ENCODE measurements at regions not wholly inside any gene's neighbourhood (a gene's known extent, or its start where the extent isn't known, plus 50 kb on each side); places are given as distances from the start of the nearest gene placed in this dataset.
A peak's percentile ranks its signal among the peaks of the same experiment; 100 is the strongest.

- Histone ChIP-seq H3K9ac (ENCODE audit: low read depth, low read length, poor library complexity) (no peak overlapping the region), H3K23ac (ENCODE audit: low read depth, low read length, poor library complexity) (no peak overlapping the region), H3K14ac (ENCODE audit: low read length) (no peak overlapping the region), H4K91ac (ENCODE audit: low read depth, low read length, poor library complexity) (no peak overlapping the region), H3K79me1 (ENCODE audit: low read depth, low read length) (no peaks in the 10 kb centered on the region), H4K8ac (ENCODE audit: low read depth, low read length) (no peak overlapping the region), H3K36me3 (replicated peaks in 1 of 2; ENCODE audit: control insufficient read depth in 2 of 2, insufficient read depth in 2 of 2, low read length in 2 of 2) (no peaks in the 10 kb centered on the region), H2BK12ac (ENCODE audit: low read length) (no peak overlapping the region), H3K27me3 (ENCODE audit: control insufficient read depth in 3 of 3, insufficient read depth in 3 of 3, low read depth in 1 of 3, low read length in 3 of 3) (no peaks in the 10 kb centered on the region), H3K4me3 (ENCODE audit: low read length in 2 of 2) (no peak overlapping the region), H3K18ac (ENCODE audit: low read length) (no peak overlapping the region), H3K4ac (ENCODE audit: low read length) (no peak overlapping the region), H3K4me2 (ENCODE audit: insufficient read depth, low read length, poor library complexity, severe bottlenecking) (no peak overlapping the region), H2BK5ac (ENCODE audit: low read length) (no peak overlapping the region), H2BK15ac (ENCODE audit: low read length) (no peak overlapping the region), H2BK120ac (ENCODE audit: low read depth, low read length) (no peak overlapping the region), H2AFZ (ENCODE audit: low read length) (peak overlapping the region; percentile 50), H3K9me3 (replicated peaks in 1 of 2; ENCODE audit: control insufficient read depth in 2 of 2, insufficient read depth in 1 of 2, low read depth in 1 of 2, low read length in 2 of 2) (no peaks in the 10 kb centered on the region), H2AK5ac (ENCODE audit: low read depth, low read length) (no peak overlapping the region), H3K4me1 (ENCODE audit: control insufficient read depth in 2 of 2, insufficient read depth in 1 of 2, low read depth in 1 of 2, low read length in 2 of 2) (no peaks in the 10 kb centered on the region), H3K27ac (replicated peaks; ENCODE audit: low read length) (no peak overlapping the region)
- no CpG with 5 or more reads among the region's 1 CpG for WGBS, 2 donors (ENCODE audit: extremely low coverage in 2 of 2, insufficient read length in 2 of 2, insufficient replicate concordance in 1 of 2)
- DNase-seq (ENCODE audit: low spot score): no peak
Measured at GRCh38 chr4:120348948-120349347, 282.3 kb upstream of the MAD2L1 start.

GRCh38 chr4:120348521-120348920 lies 281.9 kb upstream of the MAD2L1 start:
- no peak overlapping the region for H3K14ac ChIP-seq (ENCODE audit: low read length)
- H3K9ac ChIP-seq (ENCODE audit: low read depth, low read length, poor library complexity): no peak overlapping the region
- H3K4me1 ChIP-seq (ENCODE audit: control insufficient read depth in 2 of 2, insufficient read depth in 1 of 2, low read depth in 1 of 2, low read length in 2 of 2): no peaks in the 10 kb centered on the region
- H3K23ac ChIP-seq (ENCODE audit: low read depth, low read length, poor library complexity): no peak overlapping the region
- H3K4me3 ChIP-seq (ENCODE audit: low read length in 2 of 2): no peak overlapping the region
- no peak overlapping the region for H3K27ac ChIP-seq (replicated peaks; ENCODE audit: low read length)
- no peaks in the 10 kb centered on the region for H3K36me3 ChIP-seq (replicated peaks in 1 of 2; ENCODE audit: control insufficient read depth in 2 of 2, insufficient read depth in 2 of 2, low read length in 2 of 2)
- WGBS, 2 donors (ENCODE audit: extremely low coverage in 2 of 2, insufficient read length in 2 of 2, insufficient replicate concordance in 1 of 2): no CpG with 5 or more reads among the region's 2 CpGs
- no peak overlapping the region for H2BK15ac ChIP-seq (ENCODE audit: low read length)
- H2BK5ac ChIP-seq (ENCODE audit: low read length): no peak overlapping the region
- H3K18ac ChIP-seq (ENCODE audit: low read length): no peak overlapping the region
- no peak overlapping the region for H2AK5ac ChIP-seq (ENCODE audit: low read depth, low read length)
- H4K8ac ChIP-seq (ENCODE audit: low read depth, low read length): no peak overlapping the region
- H3K27me3 ChIP-seq (ENCODE audit: control insufficient read depth in 3 of 3, insufficient read depth in 3 of 3, low read depth in 1 of 3, low read length in 3 of 3): no peaks in the 10 kb centered on the region
- no peaks in the 10 kb centered on the region for H3K79me1 ChIP-seq (ENCODE audit: low read depth, low read length)
- no peaks in the 10 kb centered on the region for H3K9me3 ChIP-seq (replicated peaks in 1 of 2; ENCODE audit: control insufficient read depth in 2 of 2, insufficient read depth in 1 of 2, low read depth in 1 of 2, low read length in 2 of 2)
- no peak overlapping the region for H3K4ac ChIP-seq (ENCODE audit: low read length)
- DNase-seq (ENCODE audit: low spot score): no peak
- H2AFZ ChIP-seq (ENCODE audit: low read length): peak overlapping the region; percentile 50
- H3K4me2 ChIP-seq (ENCODE audit: insufficient read depth, low read length, poor library complexity, severe bottlenecking): no peak overlapping the region
- no peak overlapping the region for H2BK12ac ChIP-seq (ENCODE audit: low read length)
- H2BK120ac ChIP-seq (ENCODE audit: low read depth, low read length): no peak overlapping the region
- H4K91ac ChIP-seq (ENCODE audit: low read depth, low read length, poor library complexity): no peak overlapping the region

DNA sequence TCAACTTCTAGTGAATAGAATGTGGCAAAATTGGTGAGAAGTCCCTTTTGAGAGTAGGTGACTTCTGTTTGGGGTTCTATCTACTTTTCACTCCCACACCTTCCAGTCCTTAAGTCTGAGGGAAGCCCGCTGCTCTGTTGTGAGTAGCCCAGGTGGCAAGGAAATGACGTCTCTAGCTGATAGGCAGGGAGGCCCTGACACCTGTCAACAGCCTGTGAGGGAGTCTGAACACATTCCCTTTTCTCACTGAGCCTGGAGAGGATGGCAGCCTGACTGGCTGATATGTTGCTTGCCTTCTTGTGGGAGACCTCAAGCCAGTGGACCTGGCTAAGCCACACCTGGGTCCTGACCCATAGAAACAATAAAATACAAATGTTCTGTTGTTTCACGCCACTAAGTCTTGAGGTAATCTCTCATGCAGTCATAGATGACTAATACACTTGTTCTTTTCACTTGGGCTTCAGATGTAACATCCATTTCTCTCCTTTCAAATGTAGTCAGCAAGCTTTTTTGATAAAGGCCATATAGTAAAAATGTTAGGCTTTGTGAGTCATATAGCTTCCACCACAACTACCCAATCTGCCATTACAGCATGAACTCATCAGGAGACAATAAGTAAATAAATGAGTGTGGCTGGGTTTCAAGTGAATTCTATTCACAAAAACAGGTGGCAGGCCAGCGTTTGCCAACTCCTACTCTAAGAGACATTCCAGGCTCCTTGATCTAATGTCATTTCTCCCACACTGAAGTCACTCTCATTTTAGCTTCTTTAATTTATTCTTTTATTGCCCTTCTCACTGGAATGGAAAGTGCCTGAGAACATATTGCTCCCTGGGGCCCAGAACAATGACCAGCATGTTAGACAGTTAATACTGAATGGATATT lies 265.1 kb upstream of the MAD2L1 start:
- Histone ChIP-seq H3K27me3 (ENCODE audit: control insufficient read depth in 3 of 3, insufficient read depth in 3 of 3, low read depth in 1 of 3, low read length in 3 of 3) (no peaks in the 10 kb centered on the region), H3K27ac (replicated peaks; ENCODE audit: low read length) (no peak overlapping the region), H2AK5ac (ENCODE audit: low read depth, low read length) (no peak overlapping the region), H2BK12ac (ENCODE audit: low read length) (no peak overlapping the region), H3K9me3 (replicated peaks in 1 of 2; ENCODE audit: control insufficient read depth in 2 of 2, insufficient read depth in 1 of 2, low read depth in 1 of 2, low read length in 2 of 2) (no peaks in the 10 kb centered on the region), H4K91ac (ENCODE audit: low read depth, low read length, poor library complexity) (no peak overlapping the region), H3K14ac (ENCODE audit: low read length) (no peak overlapping the region), H2BK5ac (ENCODE audit: low read length) (no peak overlapping the region), H3K18ac (ENCODE audit: low read length) (no peak overlapping the region), H3K4me3 (ENCODE audit: low read length in 2 of 2) (no peak overlapping the region), H2BK120ac (ENCODE audit: low read depth, low read length) (no peak overlapping the region), H4K8ac (ENCODE audit: low read depth, low read length) (no peak overlapping the region), H2BK15ac (ENCODE audit: low read length) (no peak overlapping the region), H3K23ac (ENCODE audit: low read depth, low read length, poor library complexity) (no peak overlapping the region), H3K4ac (ENCODE audit: low read length) (no peak overlapping the region), H3K9ac (ENCODE audit: low read depth, low read length, poor library complexity) (no peak overlapping the region), H3K4me2 (ENCODE audit: insufficient read depth, low read length, poor library complexity, severe bottlenecking) (no peak overlapping the region), H3K4me1 (ENCODE audit: control insufficient read depth in 2 of 2, insufficient read depth in 1 of 2, low read depth in 1 of 2, low read length in 2 of 2) (peaks cover 0 to 14% of the 10 kb centered on the region in 2 donors), H2AFZ (ENCODE audit: low read length) (no peak overlapping the region), H3K79me1 (ENCODE audit: low read depth, low read length) (no peaks in the 10 kb centered on the region), H3K36me3 (replicated peaks in 1 of 2; ENCODE audit: control insufficient read depth in 2 of 2, insufficient read depth in 2 of 2, low read length in 2 of 2) (no peaks in the 10 kb centered on the region)
- no CpG with 5 or more reads among the region's 4 CpGs for WGBS, 2 donors (ENCODE audit: extremely low coverage in 2 of 2, insufficient read length in 2 of 2, insufficient replicate concordance in 1 of 2)
- no peak for DNase-seq (ENCODE audit: low spot score)

DNA sequence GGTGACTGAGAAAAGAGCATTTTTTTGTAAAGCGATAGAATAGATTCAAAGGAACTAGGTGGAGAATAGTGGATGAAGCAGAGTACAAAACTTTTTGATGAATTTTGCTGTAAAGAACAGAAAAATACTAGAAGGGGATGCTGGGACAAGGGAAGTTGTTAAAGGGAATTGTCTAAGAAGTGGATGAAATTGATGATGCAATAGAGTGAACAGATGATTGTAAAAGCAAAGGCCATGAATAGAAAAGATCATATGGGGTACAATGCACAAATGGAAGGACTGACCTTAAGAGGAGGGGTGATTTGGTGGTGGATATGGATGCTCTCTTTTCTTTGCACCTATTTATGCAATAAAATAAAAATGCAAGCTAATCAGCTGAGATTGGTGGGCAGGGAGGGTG lies 262.7 kb upstream of the MAD2L1 start:
- Histone ChIP-seq H2AK5ac (ENCODE audit: low read depth, low read length) (no peak overlapping the region), H3K18ac (ENCODE audit: low read length) (no peak overlapping the region), H3K23ac (ENCODE audit: low read depth, low read length, poor library complexity) (no peak overlapping the region), H3K9me3 (replicated peaks in 1 of 2; ENCODE audit: control insufficient read depth in 2 of 2, insufficient read depth in 1 of 2, low read depth in 1 of 2, low read length in 2 of 2) (no peaks in the 10 kb centered on the region), H2BK15ac (ENCODE audit: low read length) (no peak overlapping the region), H3K4me3 (ENCODE audit: low read length in 2 of 2) (no peak overlapping the region), H3K9ac (ENCODE audit: low read depth, low read length, poor library complexity) (no peak overlapping the region), H4K91ac (ENCODE audit: low read depth, low read length, poor library complexity) (no peak overlapping the region), H2BK5ac (ENCODE audit: low read length) (no peak overlapping the region), H2AFZ (ENCODE audit: low read length) (no peak overlapping the region), H3K27ac (replicated peaks; ENCODE audit: low read length) (no peak overlapping the region), H2BK12ac (ENCODE audit: low read length) (no peak overlapping the region), H3K14ac (ENCODE audit: low read length) (no peak overlapping the region), H2BK120ac (ENCODE audit: low read depth, low read length) (no peak overlapping the region), H3K4me2 (ENCODE audit: insufficient read depth, low read length, poor library complexity, severe bottlenecking) (no peak overlapping the region), H4K8ac (ENCODE audit: low read depth, low read length) (no peak overlapping the region), H3K27me3 (ENCODE audit: control insufficient read depth in 3 of 3, insufficient read depth in 3 of 3, low read depth in 1 of 3, low read length in 3 of 3) (no peaks in the 10 kb centered on the region), H3K4me1 (ENCODE audit: control insufficient read depth in 2 of 2, insufficient read depth in 1 of 2, low read depth in 1 of 2, low read length in 2 of 2) (peaks cover 0 to 14% of the 10 kb centered on the region in 2 donors), H3K79me1 (ENCODE audit: low read depth, low read length) (no peaks in the 10 kb centered on the region), H3K4ac (ENCODE audit: low read length) (no peak overlapping the region), H3K36me3 (replicated peaks in 1 of 2; ENCODE audit: control insufficient read depth in 2 of 2, insufficient read depth in 2 of 2, low read length in 2 of 2) (no peaks in the 10 kb centered on the region)
- 100% methylated on average over 1 of the region's 1 CpG; no CpG with 5 or more reads in 1 of the 2 donors for WGBS, 2 donors (ENCODE audit: extremely low coverage in 2 of 2, insufficient read length in 2 of 2, insufficient replicate concordance in 1 of 2)
- DNase-seq (ENCODE audit: low spot score): no peak
